Fibroblast of skin of right quadriceps (primary cell): ENCODE measurements at regions not wholly inside any gene's neighbourhood (a gene's known extent, or its start where the extent isn't known, plus 50 kb on each side); places are given as distances from the start of the nearest gene placed in this dataset.

Experiments used
- DNase-seq: peaks from one replicate; pipeline ENCODE4 v3.0.0-alpha.2; 2013

DNA sequence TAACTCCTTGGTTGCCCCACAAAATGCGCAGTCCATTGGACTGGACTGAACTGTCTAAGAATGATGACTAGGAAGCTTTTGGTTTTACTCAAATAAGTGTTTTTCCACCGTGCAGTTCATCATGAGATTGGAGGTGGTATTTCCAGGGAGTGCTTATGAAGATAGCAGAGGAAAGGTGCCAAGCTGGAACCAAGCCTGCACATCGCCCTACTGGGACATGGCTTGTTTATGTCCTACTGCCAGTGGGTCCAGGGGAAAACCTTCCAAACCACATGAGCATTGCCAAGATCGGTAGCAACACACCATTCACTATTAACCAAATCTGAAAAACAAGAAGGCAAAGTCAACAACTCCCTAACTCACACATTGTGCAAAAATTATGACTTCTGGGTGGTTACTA lies 54.7 kb upstream of the DSCAM start:
- no peak for DNase-seq

DNA sequence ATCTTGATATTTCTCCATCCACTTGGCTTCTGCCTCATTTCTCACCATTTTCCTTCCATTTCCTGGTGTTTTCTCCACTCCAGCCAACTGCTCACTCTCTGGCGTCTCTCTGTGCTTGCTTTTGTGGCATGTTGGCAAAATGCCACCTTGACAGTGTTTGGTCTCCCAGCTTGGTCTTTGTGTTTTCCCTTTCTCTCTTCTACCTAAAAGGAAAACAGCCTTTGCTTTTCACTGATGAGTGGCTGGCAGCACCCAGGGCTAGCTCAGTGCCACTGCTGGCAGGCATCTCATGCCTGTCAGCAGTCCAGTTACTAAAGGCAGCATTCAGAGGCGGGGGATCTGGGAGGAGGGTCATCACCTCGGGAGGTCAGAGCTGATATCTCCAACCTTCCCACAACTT lies 55.3 kb upstream of the DSCAM start:
- no peak for DNase-seq

DNA sequence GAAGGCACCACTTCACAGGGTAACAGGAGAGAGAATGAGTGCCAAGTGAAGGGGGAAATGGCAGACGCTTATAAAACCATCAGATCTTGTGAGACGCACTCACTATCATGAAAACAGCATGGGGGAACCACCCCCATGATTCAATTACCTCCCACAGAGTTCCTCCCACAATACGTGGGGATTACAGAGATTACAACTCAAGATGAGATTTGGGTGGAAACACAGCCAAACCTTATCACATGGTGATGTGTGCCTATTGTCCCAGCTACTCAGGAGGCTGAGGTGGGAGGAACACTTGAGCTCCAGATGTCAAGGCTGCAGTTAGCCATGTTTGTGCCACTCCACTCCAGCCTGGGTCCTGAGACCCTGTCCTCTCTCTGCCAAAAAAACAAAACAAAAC lies 56.0 kb upstream of the DSCAM start:
- DNase-seq, result no peak

DNA sequence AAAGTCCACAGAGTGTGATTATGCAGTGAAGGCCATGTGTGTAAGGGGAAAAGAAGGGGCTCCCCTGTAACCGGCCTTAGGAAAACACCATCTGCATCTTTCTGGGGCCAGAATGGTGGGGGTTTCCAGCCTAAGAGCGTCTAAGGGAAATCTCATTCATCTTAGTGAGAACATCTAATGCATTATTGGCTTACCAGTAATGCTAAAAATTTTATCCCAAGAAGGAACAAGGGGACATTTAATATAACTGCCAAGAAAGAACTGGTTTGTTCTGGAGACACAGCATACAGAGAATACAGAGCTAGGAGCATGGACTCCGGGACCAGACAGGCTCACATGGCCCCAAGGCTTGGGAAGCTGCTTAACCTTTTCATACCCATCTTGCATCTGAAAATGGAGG lies 58.3 kb upstream of the DSCAM start:
- no peak for DNase-seq

DNA sequence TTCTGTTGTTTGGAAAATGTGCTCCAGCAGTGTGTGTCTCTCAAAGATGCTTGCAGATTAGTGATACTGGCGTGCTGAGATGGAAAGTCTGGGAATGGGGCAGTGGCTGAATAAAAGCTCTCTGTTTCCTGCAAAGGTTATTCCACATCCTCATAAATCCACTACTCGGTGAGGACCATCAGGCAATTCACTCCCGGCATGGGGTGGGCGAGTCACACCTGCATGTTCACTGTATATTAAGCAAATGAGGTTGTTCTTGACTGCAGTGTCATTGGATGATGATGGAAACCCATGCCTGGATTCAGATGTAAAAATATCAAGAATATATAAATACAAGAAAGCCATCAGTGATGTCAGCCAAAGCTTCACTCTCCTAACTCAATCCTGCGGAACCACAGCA lies 65.4 kb upstream of the DSCAM start:
- no peak for DNase-seq

DNA sequence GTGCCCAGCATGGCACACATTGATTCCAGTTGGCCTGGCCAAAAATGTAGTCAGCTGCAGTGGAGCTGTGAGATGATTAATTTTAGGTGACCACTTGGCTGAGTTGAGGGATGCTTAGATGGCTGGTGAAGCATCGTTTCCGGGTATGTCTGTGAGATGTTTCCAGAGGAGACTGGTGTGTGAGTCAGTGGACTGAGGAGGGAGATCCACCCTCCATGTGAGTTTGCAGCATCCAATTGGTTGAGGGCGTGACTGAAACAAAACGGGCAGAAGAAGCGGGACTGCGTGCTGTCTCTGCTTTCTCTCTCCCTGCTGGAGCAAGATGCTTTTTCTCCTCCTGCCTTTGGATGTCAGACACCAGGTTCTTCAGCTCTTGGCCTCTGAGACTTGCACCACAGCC lies 68.2 kb upstream of the DSCAM start:
- DNase-seq, result no peak

DNA sequence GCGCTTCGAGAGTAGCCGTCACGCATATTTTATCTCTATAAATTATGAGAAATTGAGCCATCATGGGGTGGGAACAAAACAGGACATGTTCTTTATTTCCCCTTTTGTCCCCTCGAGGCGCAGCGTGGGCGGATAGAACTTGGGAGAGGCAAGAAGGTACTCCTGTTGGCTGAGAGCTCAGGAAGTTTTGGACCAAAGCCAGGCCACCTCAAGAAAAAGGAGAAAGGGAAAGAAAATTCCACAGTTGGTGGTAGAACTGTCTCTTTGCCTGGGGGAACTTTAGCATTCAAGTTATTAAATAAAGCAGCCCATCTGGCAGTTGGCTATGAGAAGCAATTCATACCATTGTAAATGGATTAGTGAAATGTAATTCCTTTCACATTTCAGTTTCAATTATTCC lies 76.4 kb upstream of the DSCAM start:
- DNase-seq, result no peak

DNA sequence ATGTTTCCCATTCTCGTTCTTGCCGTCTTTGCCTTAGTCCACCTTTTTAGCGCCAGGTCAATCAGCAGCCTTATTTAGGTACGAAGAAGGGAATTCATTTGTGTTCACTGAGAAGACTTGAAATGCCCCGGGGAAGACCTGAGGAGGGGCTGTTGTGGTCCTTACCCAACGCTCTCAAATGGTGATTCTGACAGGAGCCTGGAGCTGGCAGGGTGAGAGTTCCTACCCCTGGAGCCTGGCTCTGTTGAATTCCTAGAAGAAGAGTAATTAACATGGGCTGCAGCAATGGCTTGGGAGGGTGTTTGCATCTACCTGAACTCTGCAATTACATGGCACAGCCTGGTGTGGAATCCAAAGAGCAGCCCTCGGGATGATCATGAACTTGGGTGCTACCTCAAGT lies 76.9 kb upstream of the DSCAM start:
- DNase-seq, result no peak

DNA sequence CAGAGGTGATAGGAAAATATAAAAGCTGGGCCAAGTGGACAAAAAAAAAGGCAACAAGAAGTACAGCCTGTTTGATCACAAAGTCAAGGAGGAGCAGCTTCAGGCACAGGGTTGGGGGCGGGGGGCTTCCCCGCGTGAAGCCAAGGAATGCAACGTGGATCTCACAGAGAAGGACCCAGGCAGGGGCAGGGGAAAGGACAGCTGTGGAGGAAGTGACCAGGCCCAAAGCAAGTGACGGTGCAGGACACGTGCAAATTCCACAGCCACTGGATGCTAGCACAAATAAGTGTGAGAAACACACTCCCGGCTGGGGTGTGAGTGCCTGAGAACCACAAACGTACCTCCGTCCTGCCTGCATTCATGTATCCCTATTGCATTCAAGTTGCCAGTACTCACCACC lies 77.7 kb upstream of the DSCAM start:
- no peak for DNase-seq

DNA sequence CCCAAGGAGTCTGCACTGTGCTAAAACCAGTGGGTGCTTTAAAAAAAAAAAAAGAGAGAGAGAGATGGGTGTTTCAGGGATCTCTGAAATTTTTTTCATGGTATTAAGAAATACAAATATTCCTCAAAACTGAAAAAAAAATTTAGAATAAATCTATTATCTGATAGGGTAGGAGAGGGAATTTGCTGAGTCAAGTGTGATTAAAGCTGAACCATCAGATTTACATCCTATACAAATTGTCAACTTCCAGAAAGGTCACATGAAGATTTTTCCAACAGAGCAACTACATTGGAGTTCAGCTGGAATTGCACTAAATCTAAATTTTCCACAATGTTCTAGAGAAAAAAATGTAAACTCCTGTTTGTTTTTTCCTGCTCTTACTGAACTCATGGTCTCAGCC lies 79.3 kb upstream of the DSCAM start:
- DNase-seq, result no peak

DNA sequence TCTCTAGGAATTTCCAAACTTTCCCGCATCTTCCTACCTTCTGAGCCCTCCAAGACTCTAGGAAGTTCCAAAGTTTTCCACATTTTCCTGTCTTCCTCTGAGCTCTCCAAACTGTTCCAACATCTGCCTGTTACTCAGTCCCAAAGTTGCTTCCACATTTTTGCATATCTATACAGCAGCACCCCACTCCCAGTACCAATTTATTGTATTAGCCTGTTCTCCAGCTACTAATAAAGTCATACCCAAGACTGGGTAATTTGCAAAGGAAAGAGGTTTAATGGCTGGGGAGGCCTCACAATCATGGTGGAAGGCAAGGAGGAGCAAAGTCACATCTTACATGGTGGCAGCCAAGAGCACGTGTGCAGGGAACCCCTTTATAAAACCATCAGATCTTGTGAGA lies 82.9 kb upstream of the DSCAM start:
- DNase-seq, result no peak

DNA sequence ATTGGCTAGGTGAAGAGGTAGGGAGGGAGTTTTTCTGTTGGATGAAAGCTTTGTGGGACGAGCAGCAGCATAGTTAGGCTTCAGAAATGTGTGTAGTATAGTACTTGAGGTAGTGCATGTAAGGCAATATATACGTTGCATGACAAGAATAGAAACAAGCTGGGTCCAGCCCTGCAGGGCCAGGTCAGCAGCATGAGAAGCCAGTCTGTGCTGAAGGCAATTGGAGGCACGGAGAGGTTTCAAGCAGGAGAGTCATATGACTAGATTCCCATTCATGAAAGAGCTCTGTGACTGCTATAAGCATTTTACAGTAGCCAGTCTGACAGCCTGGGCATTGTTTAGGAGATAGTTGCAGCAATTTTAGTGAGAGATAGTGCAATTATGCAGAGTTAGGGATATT lies 84.2 kb upstream of the DSCAM start:
- DNase-seq, result no peak

DNA sequence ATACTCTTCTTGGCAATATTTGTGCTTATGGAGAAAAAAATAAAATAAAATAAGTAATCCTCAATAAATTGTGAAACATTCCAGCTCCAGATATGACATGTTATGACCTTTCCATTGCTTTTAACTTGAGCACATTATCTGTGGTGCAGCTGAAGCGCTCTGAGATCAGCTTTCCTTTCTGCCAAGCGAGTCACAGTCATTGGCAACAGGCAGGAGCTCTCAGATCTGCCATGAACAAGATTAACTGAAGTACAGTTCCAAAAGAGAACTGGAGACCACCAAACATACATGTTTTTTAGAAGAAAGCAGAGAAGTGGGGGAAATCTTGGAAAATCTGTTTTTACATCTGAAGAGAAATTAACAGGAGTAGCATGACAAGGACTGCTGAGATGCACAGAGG lies 89.2 kb upstream of the DSCAM start:
- no peak for DNase-seq

DNA sequence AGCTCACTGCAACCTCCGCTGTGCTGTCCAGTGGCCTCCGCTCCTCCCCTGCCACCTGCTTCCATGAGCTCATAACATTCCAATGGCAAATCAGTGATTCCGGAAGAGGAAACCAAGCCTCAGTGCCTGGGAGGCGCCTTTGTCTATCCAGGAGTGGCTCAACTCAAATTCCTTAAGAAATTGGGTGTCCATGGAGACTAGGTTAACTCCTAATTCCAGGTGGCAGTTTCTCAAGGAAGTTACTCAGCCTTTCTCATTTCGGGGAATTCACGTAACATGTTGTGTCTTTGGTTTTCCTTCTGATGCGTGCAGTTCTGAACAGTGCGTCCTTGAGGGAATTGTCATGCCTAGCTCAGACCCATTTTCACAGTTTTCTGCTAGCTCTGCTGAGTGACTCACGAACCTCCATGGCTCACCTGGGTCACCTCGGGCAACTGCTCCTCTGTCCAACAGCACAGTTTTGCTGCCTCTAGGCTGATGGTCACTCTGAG lies 89.9 kb upstream of the DSCAM start:
- DNase-seq, result no peak

DNA sequence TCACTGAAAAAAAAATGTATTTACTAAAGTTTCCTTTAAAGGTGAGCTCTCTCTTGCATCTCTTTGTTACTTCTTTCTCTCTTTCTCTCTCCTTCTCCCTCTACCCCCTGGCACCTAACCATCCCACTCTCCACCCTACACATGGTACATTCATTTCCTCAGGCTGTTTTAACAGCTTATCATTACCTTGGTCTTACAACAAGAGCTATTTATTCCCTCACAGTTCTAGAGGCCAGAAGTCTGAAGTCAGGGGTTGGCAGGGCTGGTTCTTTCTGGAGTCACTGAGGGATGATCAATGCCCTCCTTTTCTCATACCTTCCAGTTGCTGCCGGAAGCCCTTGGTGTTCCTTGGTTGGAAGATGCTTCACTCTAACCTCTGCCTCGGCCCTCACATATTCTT lies 91.1 kb upstream of the DSCAM start:
- no peak for DNase-seq

DNA sequence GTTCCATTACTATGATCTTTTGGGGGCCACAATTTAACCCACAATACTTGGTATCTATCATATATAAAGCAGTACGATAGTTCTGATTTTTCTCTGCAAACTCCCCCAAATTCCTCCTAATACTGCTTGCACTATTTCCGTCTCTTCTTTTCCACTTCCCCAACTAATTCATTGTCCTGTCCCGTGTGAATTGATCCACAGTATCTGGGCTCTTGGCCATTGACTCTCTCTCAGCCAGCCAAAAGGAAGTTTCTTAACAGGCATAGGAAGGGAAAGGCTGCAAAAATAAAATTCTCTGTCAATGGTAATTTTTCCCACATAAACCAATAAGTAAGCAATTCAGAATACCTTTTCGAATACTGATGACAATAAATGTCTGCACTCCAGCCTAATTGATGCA lies 91.7 kb upstream of the DSCAM start:
- no peak for DNase-seq

DNA sequence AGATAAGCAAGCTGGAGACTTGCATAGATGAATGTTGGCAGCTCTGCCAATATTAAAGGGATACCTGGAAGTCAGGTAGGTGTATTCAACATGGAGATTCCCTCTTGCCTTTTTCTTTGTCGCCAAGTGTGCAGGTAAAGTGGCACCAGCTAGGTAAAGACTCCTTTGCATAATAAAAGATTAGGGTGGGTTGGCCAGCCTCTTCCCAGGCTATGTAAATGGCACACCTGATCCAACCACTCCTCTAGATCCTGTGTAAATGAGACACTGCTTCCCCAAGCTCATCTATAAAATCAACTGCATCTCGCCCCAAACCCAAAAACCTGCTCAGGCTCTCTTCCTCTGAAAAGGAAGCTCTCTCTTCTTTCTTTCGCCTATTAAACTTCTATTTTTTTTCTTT lies 100.8 kb upstream of the DSCAM start:
- DNase-seq, result no peak

DNA sequence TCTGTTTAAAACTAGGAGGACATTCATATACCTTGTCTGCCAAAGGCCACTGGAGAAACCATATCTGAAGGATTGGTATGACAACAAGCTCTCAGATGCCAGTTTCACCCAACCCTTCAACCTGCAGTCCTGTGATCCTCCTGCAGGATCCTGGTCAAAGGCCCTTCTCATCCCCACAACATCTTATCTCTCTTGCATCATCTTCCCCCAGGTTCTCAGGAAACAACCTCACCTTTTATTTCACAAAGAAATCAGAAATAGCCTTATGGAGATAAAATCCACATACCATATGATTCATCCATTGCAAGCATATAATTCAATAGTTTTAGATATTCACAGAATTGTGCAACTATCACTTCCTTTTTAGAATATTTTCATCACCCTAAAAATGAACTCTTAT lies 104.0 kb upstream of the DSCAM start:
- no peak for DNase-seq

DNA sequence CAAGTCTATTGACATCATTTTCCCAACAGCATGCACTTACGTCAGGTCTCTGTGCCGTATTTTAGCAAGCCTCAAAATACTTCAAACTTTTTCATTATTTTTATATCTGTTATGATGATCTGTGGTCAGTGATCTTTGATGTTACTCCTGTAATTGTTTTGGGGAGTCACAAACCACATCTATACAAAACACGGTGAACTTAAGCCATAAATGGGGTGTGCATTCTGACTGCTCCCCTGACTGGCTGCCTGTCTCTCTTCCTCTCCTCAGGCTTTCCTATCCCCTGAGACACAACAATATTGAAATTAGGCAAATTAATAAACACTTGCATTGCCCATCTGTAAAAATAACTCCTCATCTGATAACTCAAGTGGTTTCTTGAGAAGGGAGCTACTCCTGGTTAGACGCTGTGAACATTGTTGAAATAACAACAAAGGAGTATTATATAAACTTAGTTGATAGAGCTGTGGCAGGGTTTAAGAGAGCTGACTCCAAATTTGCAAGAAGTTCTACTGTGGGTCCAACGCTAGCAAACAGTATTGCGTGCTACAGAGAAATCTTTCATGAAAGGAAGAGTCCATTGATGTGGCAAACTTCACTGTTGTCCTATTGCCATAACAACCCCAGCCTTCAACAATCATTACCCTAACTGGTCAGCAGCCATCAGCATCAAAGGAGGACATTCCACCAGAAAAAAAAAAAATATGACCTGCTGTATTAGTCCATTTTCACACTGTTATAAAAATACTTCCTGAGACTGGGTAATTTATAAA lies 105.8 kb upstream of the DSCAM start:
- no peak for DNase-seq

DNA sequence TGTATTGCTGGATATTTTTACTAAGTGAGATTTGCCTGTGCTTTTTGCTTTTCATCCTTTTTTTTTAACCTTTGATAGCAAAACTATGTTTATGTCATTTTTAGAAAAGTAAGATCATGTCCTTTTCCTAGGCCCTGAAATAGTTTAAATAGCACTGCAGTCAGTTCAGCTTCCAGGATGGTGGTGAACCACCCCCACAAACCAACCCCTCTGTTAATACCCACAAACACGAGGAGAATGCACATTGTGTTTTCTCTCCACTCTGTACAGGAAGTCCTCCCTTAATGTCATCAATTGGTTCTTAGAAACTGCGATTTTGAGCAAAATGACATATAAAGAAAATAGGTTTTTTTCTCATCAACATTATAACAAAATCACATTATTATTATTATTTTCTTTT lies 117.7 kb upstream of the DSCAM start:
- DNase-seq, result peak; percentile 67

DNA sequence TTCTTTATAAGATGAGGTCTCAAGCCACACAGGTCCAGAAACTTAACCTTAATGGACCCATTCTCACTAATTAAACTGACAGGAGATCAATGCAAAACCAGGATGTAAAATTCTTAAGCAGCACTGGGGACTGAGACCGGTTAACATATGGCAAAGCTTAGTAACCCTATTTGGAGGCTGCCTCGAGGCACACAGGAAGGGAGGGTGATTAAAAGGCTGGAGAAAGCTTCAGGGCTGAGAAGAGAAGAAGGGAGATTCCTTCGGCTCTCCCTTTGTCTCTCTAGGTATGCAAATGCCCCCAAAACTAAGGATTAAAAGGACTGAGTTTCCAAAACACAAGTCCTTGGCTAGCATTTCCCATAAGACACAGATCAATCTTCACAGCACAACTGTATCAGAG lies 120.8 kb upstream of the DSCAM start:
- no peak for DNase-seq

DNA sequence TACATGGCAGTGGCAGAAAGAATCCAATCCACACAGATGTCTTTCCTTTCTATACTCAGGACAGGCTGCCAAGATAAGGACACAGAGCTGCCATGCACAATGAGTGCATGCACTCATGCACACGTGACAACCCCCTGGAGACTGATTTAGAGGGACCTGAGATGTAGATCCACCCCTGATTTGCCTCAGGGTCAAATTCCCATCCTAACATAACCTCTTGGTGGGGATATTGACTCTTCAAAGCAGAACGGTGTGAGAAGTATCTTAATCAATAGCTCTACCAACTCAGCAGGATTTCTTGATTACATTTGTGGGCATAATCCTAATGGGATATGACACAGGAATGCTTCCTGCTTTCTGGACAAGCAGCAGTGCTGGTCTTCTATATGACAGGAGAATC lies 125.2 kb upstream of the DSCAM start:
- no peak for DNase-seq

DNA sequence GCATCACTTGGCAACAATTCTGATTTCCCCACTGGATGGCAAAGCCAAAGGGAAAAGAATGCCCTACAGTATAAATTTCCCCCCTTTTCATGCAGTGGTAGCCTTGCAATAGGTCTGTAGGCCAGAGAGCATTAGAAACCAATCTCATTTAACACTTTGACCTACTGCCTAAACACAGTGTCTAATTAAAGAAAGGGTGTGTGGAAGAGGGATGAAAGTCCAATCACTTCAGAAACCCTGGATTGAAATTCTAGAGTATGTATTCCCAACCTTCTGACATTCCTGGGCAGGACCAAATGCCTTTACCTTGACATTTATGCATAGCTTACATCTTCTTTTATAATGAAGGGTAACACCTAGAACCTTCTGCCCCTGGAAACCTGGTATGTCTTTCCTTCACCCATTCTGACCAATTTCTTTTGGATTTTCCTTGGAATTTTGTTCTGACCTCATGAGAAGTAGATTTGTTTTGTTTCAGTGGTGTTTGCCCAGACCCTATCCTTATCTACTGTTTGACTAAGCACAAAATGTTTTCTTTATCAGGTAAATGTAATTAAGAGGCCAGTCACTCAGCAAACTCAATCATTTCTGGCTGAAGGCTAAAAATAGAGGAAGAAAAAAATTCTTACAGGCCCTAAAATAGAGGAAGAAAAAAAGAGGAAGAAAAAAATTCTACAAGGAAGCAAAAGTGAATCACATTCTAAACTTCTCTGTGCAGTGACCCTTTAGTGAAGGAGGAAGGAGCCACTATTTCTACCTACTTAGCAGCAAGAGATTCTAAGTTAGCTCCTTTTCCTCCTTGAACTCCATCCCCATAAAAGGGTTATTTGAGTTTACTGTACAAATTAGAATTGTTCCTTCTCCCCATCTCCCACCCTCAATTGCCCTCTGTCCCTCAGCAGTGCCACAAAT lies 129.5 kb upstream of the DSCAM start:
- no peak for DNase-seq

DNA sequence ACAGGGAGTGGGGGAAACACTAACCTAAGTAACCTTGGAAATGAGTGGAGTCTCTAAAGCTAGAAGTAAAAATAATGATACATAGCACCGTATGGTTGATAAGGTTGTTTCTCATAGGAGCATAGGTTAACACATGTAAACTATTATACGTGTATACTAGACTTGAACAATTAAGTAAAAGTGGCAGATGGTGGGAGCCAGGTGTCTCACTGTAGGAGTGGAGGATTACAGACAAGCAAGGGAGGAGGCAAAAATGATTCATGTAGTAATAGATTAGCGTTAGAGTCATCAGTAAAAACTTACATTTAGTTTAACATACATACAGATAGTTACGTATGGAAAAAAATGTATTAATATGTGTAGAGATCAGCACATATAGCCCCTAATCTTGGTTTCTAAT lies 138.4 kb upstream of the DSCAM start:
- no peak for DNase-seq
